A673 (cell line): ENCODE measurements at regions not wholly inside any gene's neighbourhood (a gene's known extent, or its start where the extent isn't known, plus 50 kb on each side); places are given as distances from the start of the nearest gene placed in this dataset.

Experiments
- BruUV-seq: library from RNA; stranded (reverse); fragments of 400-500 nt; replicated peaks from 2 replicates; lab custom pipeline; 2021; lab: Mats Ljungman, UMichigan
- CTCF ChIA-PET: fragments of 300-600 bp; sonication (Branson Sonifier 250); formaldehyde crosslinking; loops from one replicate; lab custom pipeline; 2022; ENCODE audit warnings: antibody characterized with exemption; lab: Charles Lee
- POLR2A ChIA-PET: fragments of 300-600 bp; sonication (Branson Sonifier 250); formaldehyde crosslinking; loops from one replicate; lab custom pipeline; 2022; ENCODE audit warnings: antibody characterized with exemption; ENCODE audit not compliant: low non-redundant PET; lab: Charles Lee
- DNase-seq: peaks from one replicate; pipeline ENCODE4 v3.0.0-alpha.2; 2015; ENCODE audit warnings: low spot score
- H3K27ac ChIP-seq: fragments of 200-600 bp; sonication (generic); 2 replicates; pipeline ENCODE4 v1.5.1; 2016; ENCODE audit warnings: mixed run types, low read depth, mild to moderate bottlenecking, mixed read lengths, antibody characterized with exemption, low read length; ENCODE audit not compliant: poor library complexity, severe bottlenecking
- H3K27me3 ChIP-seq: fragments of 200-600 bp; sonication (generic); replicated peaks from 2 replicates; pipeline ENCODE4 v1.6.1; 2017; ENCODE audit warnings: mixed run types, low read depth, mild to moderate bottlenecking, mixed read lengths, antibody characterized with exemption, low read length; ENCODE audit not compliant: insufficient read depth, poor library complexity
- H3K36me3 ChIP-seq: fragments of 200-600 bp; sonication (generic); 2 replicates; pipeline ENCODE4 v1.6.1; 2016; ENCODE audit warnings: mixed run types, mild to moderate bottlenecking, mixed read lengths, antibody characterized with exemption, low read length; ENCODE audit not compliant: insufficient read depth, poor library complexity, severe bottlenecking
- H3K4me1 ChIP-seq: fragments of 200-600 bp; sonication (generic); 2 replicates; pipeline ENCODE4 v1.6.1; 2017; ENCODE audit warnings: mixed run types, mild to moderate bottlenecking, mixed read lengths, antibody characterized with exemption, low read length; ENCODE audit not compliant: insufficient read depth, poor library complexity, severe bottlenecking
- H3K4me3 ChIP-seq: fragments of 200-600 bp; sonication (generic); 2 replicates; pipeline ENCODE4 v1.5.1; 2016; ENCODE audit warnings: low read depth, mixed run types, mild to moderate bottlenecking, mixed read lengths, low read length; ENCODE audit not compliant: poor library complexity, severe bottlenecking
- H3K9me3 ChIP-seq: fragments of 200-600 bp; sonication (generic); 2 replicates; pipeline ENCODE4 v1.6.1; 2016; ENCODE audit warnings: mixed run types, low read depth, mild to moderate bottlenecking, mixed read lengths, antibody characterized with exemption, low read length; ENCODE audit not compliant: poor library complexity, severe bottlenecking
- EZH2 ChIP-seq: fragments of 200-600 bp; sonication (generic); IDR thresholded peaks from 2 replicates; pipeline ENCODE4 v1.6.1; 2017; ENCODE audit warnings: borderline replicate concordance, low read depth, mild to moderate bottlenecking, mixed read lengths, antibody characterized with exemption, low read length; ENCODE audit not compliant: poor library complexity, severe bottlenecking
- intact Hi-C: fragments of 100-400 bp; cut with micrococcal nuclease; formaldehyde crosslinking; loops from one replicate; pipeline ENCODE4 v1.10.0; 2022; ENCODE audit not compliant: unreplicated experiment
- TF ChIP-seq, protein P1 (sequence below): fragments of 300-800, 200-600 bp; sonication (generic); conservative IDR thresholded peaks from 2 replicates; pipeline ENCODE4 v1.5.1; 2017; ENCODE audit warnings: low read depth, mild to moderate bottlenecking, antibody characterized with exemption, low read length, moderate library complexity, mixed read lengths

DNA sequence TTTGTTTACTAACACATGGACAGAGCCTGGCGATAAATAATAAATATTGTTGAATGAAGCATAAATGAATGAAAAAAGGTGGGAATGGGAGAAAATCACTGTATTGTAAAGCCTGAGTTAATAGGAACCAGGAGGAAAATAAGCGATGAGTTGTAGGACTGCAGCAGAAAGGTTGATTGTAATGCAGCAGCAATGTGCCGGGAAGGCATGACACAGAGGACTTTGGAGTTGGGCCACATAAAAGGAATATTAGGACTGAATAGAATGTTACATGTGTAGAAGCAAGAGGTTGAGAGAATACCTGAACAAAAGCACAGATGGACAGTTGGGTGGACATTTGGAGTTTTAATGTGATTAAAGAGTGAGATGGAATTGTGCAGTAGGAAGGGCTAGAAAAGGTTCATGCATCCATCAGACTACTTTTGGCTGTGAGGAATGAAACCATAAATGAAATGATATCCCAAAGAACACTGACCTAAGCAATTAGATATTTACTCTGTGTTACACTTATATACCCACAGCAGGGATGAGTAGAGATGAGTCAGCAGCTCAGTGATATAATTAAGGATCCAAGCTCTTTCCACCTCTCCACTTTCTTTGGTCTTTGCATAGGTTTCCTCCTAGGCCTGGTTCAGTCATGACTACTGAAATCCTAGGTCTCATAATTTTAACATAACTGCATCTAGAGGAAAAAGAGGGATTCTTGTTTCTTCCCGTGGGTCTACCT, 55.4 kb downstream of the CCER1 start:
- H3K27ac ChIP-seq, result no peak overlapping the region
- ChIA-PET CTCF (interaction anchor here (1.1 kb wide), 1 partner anchor 10 kb away, joined by 3 read pairs; no protein-coding TSS in a partner anchor), POLR2A (no interaction called here)
- no peaks in the 10 kb centered on the region for H3K4me1 ChIP-seq
- H3K36me3 ChIP-seq, result no peaks in the 10 kb centered on the region
- DNase-seq, result no peak
- TF ChIP-seq, protein P1, sequence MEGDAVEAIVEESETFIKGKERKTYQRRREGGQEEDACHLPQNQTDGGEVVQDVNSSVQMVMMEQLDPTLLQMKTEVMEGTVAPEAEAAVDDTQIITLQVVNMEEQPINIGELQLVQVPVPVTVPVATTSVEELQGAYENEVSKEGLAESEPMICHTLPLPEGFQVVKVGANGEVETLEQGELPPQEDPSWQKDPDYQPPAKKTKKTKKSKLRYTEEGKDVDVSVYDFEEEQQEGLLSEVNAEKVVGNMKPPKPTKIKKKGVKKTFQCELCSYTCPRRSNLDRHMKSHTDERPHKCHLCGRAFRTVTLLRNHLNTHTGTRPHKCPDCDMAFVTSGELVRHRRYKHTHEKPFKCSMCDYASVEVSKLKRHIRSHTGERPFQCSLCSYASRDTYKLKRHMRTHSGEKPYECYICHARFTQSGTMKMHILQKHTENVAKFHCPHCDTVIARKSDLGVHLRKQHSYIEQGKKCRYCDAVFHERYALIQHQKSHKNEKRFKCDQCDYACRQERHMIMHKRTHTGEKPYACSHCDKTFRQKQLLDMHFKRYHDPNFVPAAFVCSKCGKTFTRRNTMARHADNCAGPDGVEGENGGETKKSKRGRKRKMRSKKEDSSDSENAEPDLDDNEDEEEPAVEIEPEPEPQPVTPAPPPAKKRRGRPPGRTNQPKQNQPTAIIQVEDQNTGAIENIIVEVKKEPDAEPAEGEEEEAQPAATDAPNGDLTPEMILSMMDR, result no peak
- TF ChIP-seq EZH2, result no peak
- no peaks in the 10 kb centered on the region for H3K27me3 ChIP-seq
- BruUV-seq, result no TSS peak
- no peak overlapping the region for H3K4me3 ChIP-seq
- intact Hi-C loops, result no loop called here
- no peaks in the 10 kb centered on the region for H3K9me3 ChIP-seq

DNA sequence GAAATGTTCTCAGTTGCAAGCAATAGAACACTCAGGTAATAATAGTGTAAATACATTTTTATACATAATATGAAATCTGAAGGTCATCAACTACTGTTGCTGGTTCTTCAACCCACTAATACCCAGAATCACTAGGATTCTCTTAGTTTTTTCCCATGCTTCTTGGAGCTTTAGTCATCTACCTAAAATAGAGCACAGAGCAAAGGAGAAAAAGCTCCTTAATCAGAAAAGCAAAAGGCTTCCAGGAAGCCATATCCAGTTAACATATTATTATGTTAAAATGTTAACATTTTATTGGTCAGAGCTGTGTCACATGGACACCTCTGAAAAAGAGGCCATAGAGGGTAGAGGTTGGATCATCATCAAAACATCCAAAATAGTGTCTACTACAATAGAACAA, 57.0 kb downstream of the CCER1 start:
- POLR2A ChIA-PET, result no interaction called here
- Histone ChIP-seq H3K9me3 (no peaks in the 10 kb centered on the region), H3K4me3 (no peak overlapping the region), H3K27me3 (no peaks in the 10 kb centered on the region), H3K36me3 (no peaks in the 10 kb centered on the region), H3K4me1 (no peaks in the 10 kb centered on the region), H3K27ac (no peak overlapping the region)
- no peak for DNase-seq
- TF ChIP-seq, protein P1, result no peak
- TF ChIP-seq EZH2, result no peak
- BruUV-seq, result no TSS peak
- CTCF ChIA-PET, result no interaction called here
- intact Hi-C loops, result no loop called here

DNA sequence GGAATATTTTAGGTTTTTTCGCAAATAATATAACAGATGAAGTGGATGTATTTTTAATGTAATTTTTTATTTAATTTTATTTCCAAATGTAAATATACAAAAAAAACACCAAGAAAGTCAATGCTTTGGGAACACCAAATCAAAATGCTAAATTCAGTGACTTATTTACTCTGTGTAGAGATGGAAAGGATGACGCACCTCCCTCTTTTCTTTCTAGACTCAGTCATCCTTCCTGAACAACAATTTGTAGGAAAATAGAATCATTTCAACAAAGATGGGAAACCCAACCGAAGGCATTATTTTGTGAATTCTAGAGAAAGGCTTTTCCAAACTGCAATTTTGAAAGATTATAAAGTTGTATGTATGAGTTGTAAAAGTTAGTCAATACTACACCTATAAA, 57.7 kb downstream of the CCER1 start:
- CTCF ChIA-PET, result no interaction called here
- Histone ChIP-seq H3K27me3 (no peaks in the 10 kb centered on the region), H3K4me3 (no peak overlapping the region), H3K27ac (no peak overlapping the region), H3K36me3 (no peaks in the 10 kb centered on the region), H3K9me3 (no peaks in the 10 kb centered on the region), H3K4me1 (no peaks in the 10 kb centered on the region)
- intact Hi-C loops, result no loop called here
- POLR2A ChIA-PET, result no interaction called here
- no peak for DNase-seq
- BruUV-seq, result no TSS peak
- no peak for TF ChIP-seq EZH2
- TF ChIP-seq, protein P1, result no peak
